Activated CD4-positive, alpha-beta T cell treated with anti-CD3 and anti-CD28 coated beads, Interleukin-2, Interleukin-6, amounts not matched to agents 100 ng/mL and 50 ng/mL, durations not matched to agents 16 hours and 8 hours (primary cell): ENCODE measurements at regions not wholly inside any gene's neighbourhood (a gene's known extent, or its start where the extent isn't known, plus 50 kb on each side); places are given as distances from the start of the nearest gene placed in this dataset.

Source experiments
- DNase-seq: peaks from one replicate; pipeline ENCODE4 v3.0.0-alpha.2; 2020

- DNase-seq: no peak
These were observed 56.1 kb downstream of the KCNRG start for GRCh38 chr13:50071379-50071778.

GRCh38 chr13:50072676-50073075 is 57.4 kb downstream of the KCNRG start:
- no peak for DNase-seq

- DNase-seq: no peak
These were observed 58.1 kb downstream of the KCNRG start for GRCh38 chr13:50073340-50073739.

GRCh38 chr13:50074843-50075242 is 59.6 kb downstream of the KCNRG start:
- DNase-seq: peak; percentile 47

- no peak for DNase-seq
These were observed 60.4 kb downstream of the KCNRG start for GRCh38 chr13:50075619-50076097.

GRCh38 chr13:50077431-50077830 is 62.2 kb downstream of the KCNRG start:
- no peak for DNase-seq

- DNase-seq: no peak
These were observed 63.1 kb downstream of the KCNRG start for GRCh38 chr13:50078231-50078894.

- no peak for DNase-seq
These were observed 63.8 kb downstream of the KCNRG start for GRCh38 chr13:50078895-50079654.

GRCh38 chr13:50079655-50080202 is 64.5 kb downstream of the KCNRG start:
- DNase-seq: no peak

- peak; percentile 44 for DNase-seq
These were observed 65.1 kb downstream of the KCNRG start for GRCh38 chr13:50080203-50080910.

GRCh38 chr13:50080911-50081678 is 65.9 kb downstream of the KCNRG start:
- DNase-seq: peak; percentile 64

- DNase-seq: peak; percentile 99
These were observed 66.6 kb downstream of the KCNRG start for GRCh38 chr13:50081679-50082425.

- DNase-seq: peak; percentile 83
These were observed 67.4 kb downstream of the KCNRG start for GRCh38 chr13:50082426-50083281.

GRCh38 chr13:50085063-50085462 is 69.8 kb downstream of the KCNRG start:
- peak; percentile 30 for DNase-seq

- no peak for DNase-seq
These were observed 74.4 kb downstream of the KCNRG start for GRCh38 chr13:50089633-50090032.

- no peak for DNase-seq
These were observed 75.0 kb downstream of the KCNRG start for GRCh38 chr13:50090211-50090610.

- no peak for DNase-seq
These were observed 79.5 kb downstream of the KCNRG start for GRCh38 chr13:50094615-50095293.

- no peak for DNase-seq
These were observed 83.4 kb downstream of the KCNRG start for GRCh38 chr13:50098693-50099092.

- no peak for DNase-seq
These were observed 84.2 kb downstream of the KCNRG start for GRCh38 chr13:50099473-50099872.

GRCh38 chr13:50101590-50101989 is 86.3 kb downstream of the KCNRG start:
- DNase-seq: no peak
